Psoas muscle (tissue), 7 donors: ENCODE measurements at regions not wholly inside any gene's neighbourhood (a gene's known extent, or its start where the extent isn't known, plus 50 kb on each side); places are given as distances from the start of the nearest gene placed in this dataset.

Source experiments
- ATAC-seq, 4 donors: fragments of 200-7000 bp; cut with Tn5 transposase; one replicate each; pipeline ENCODE4 v1.9.1; 2020; ENCODE audit warnings: moderate library complexity in 3 of 4, mild to moderate bottlenecking in 2 of 4
- DNase-seq, 2 donors: peaks; one replicate each; pipeline ENCODE4 v3.0.0-alpha.2; 2020
- H3K27ac ChIP-seq: fragments of 200-600 bp; one replicate; pipeline ENCODE4 v1.8.0; 2022
- H3K27me3 ChIP-seq, 3 donors: fragments of 200-600 bp in 1 of 3; one replicate each; pipeline versions ENCODE4 v1.6.1 to v1.8.0; 2013 to 2022; ENCODE audit warnings: low read length in 2 of 3, mild to moderate bottlenecking in 2 of 3, moderate library complexity in 1 of 3; ENCODE audit not compliant: insufficient read depth in 3 of 3
- H3K36me3 ChIP-seq, 2 donors: fragments of 200-600 bp in 1 of 2; one replicate each; pipeline versions ENCODE4 v1.6.1 to v1.8.0; 2013 to 2022; ENCODE audit warnings: low read depth in 1 of 2, mild to moderate bottlenecking in 1 of 2, moderate library complexity in 1 of 2; ENCODE audit not compliant: insufficient read depth in 1 of 2
- H3K4me1 ChIP-seq: fragments of 200-600 bp; one replicate; pipeline ENCODE4 v1.8.0; 2022
- H3K4me3 ChIP-seq: fragments of 200-600 bp; one replicate; pipeline ENCODE4 v1.8.0; 2022; ENCODE audit warnings: mild to moderate bottlenecking
- H3K9me3 ChIP-seq: fragments of 200-600 bp; one replicate; pipeline ENCODE4 v1.8.0; 2022
- WGBS, 3 donors: extraction: QIAGEN DNeasy Blood & Tissue Kit; methylation state at CpG; one replicate each; pipeline versions ENCODE4 v1.1.6 to v1.1.7; 2013; 5-methylcytosine and 5-hydroxymethylcytosine counted together
- intact Hi-C, 2 donors: fragments of 100-400 bp; cut with DNase I; formaldehyde crosslinking; loops; one replicate each; pipeline versions ENCODE4 v1.11.0 to v1.14.2; 2022
- TF ChIP-seq, protein P1 (sequence below): fragments of 200-600 bp; IDR thresholded peaks from one replicate; pipeline ENCODE4 v1.8.0; 2022; ENCODE audit warnings: antibody characterized with exemption
- donor health status: healthy with polysubstance abuse.
- donor health status: DM: no; HTN: no; CAD: no; lungs with moderate emphysema.
- donor health status: Bipolar disorder and iron deficiency.
- donor health status: healthy.
- donor health status: DM: yes; HTN: yes; CAD: no.
- donor health status: DM: no; HTN: no; CAD: no.
- donor health status: DM: yes; HTN: yes; CAD: no.

GRCh38 chr1:67599085-67599484 is 85.9 kb upstream of the GADD45A start:
- intact Hi-C loops = no loop called here
- no peak for DNase-seq
- Histone ChIP-seq H3K9me3 (no peaks in the 10 kb centered on the region), H3K36me3 (no peaks in the 10 kb centered on the region), H3K27ac (no peak overlapping the region), H3K4me3 (no peak overlapping the region), H3K4me1 (no peaks in the 10 kb centered on the region), H3K27me3 (peaks cover 0 to 2% (median 0%) of the 10 kb centered on the region in 3 donors)
- WGBS, 3 donors = 22 to 28% (median 27%) methylated on average over 1 of the region's 1 CpG
- ATAC-seq = peak in 3 of 4 donors; percentile 39 to 44 (median 44)
- TF ChIP-seq, protein P1, sequence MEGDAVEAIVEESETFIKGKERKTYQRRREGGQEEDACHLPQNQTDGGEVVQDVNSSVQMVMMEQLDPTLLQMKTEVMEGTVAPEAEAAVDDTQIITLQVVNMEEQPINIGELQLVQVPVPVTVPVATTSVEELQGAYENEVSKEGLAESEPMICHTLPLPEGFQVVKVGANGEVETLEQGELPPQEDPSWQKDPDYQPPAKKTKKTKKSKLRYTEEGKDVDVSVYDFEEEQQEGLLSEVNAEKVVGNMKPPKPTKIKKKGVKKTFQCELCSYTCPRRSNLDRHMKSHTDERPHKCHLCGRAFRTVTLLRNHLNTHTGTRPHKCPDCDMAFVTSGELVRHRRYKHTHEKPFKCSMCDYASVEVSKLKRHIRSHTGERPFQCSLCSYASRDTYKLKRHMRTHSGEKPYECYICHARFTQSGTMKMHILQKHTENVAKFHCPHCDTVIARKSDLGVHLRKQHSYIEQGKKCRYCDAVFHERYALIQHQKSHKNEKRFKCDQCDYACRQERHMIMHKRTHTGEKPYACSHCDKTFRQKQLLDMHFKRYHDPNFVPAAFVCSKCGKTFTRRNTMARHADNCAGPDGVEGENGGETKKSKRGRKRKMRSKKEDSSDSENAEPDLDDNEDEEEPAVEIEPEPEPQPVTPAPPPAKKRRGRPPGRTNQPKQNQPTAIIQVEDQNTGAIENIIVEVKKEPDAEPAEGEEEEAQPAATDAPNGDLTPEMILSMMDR = no peak

DNA sequence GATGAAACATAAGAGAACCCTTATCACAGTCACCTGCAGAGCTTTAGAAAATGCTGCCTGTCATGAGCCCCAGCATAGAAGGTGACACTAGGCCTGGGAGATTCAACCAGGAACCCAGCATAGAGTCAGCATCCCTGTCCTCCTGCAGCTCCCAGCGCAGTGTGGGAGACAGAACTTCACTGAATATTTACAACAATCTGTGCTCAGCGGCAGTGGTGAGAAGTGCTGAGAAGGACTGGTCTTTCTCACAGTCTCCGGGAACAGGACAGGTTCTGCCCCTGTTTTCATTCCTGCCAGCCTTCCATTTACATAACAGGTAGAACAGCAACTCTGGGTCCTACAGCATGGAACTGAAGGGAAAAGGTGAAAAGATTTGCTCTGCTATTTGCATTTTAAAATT is 83.5 kb upstream of the GADD45A start:
- no peak overlapping the region for H3K27ac ChIP-seq
- 90 to 95% (median 92%) methylated on average over 3 of the region's 3 CpGs for WGBS, 3 donors
- no peak for DNase-seq
- TF ChIP-seq, protein P1 = no peak
- peaks cover 0 to 2% (median 0%) of the 10 kb centered on the region in 3 donors for H3K27me3 ChIP-seq
- H3K9me3 ChIP-seq = no peaks in the 10 kb centered on the region
- intact Hi-C loops = no loop called here
- no peaks in the 10 kb centered on the region for H3K4me1 ChIP-seq
- no peak overlapping the region for H3K4me3 ChIP-seq
- ATAC-seq = no peak
- no peaks in the 10 kb centered on the region for H3K36me3 ChIP-seq

GRCh38 chr1:67601955-67602354 is 83.0 kb upstream of the GADD45A start:
- no peak overlapping the region for H3K27ac ChIP-seq
- ATAC-seq = no peak

DNA sequence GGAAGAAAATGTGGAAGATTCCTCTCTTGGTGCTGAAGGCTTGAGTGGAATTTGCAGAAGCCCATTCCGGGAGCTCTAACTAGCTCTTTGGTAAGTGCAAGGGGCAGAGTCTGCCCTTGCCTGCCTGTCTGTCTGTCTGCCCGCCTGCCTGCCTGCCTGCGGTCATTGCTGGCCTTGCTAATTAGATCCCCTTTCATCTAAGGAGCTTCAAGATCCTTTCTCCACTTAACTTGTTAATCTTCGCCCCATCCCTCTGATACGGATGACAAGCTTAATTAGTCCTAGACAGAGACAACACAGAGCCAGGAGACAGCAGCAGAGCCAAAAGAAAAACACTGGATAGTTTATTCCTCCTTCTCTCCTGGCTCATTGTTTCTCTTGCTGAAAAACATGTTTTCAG is 80.2 kb upstream of the GADD45A start:
- no peak overlapping the region for H3K27ac ChIP-seq
- H3K27me3 ChIP-seq = no peaks in the 10 kb centered on the region
- no peaks in the 10 kb centered on the region for H3K36me3 ChIP-seq
- no peaks in the 10 kb centered on the region for H3K9me3 ChIP-seq
- no peaks in the 10 kb centered on the region for H3K4me1 ChIP-seq
- ATAC-seq (no peak), DNase-seq (no peak)
- intact Hi-C loops = no loop called here
- TF ChIP-seq, protein P1 = no peak
- H3K4me3 ChIP-seq = no peak overlapping the region
- 66 to 70% (median 69%) methylated on average over 5 of the region's 5 CpGs for WGBS, 3 donors

More at GRCh38 chr1:67601955-67602354, 83.0 kb upstream of the GADD45A start:
- no peaks in the 10 kb centered on the region for H3K4me1 ChIP-seq
- no peak for DNase-seq
- H3K27me3 ChIP-seq = peaks cover 0 to 2% (median 0%) of the 10 kb centered on the region in 3 donors
- TF ChIP-seq, protein P1 = no peak
- no peaks in the 10 kb centered on the region for H3K9me3 ChIP-seq
- 86 to 95% (median 87%) methylated on average over 2 of the region's 2 CpGs for WGBS, 3 donors
- intact Hi-C loops = no loop called here
- H3K4me3 ChIP-seq = no peak overlapping the region
- no peaks in the 10 kb centered on the region for H3K36me3 ChIP-seq

DNA sequence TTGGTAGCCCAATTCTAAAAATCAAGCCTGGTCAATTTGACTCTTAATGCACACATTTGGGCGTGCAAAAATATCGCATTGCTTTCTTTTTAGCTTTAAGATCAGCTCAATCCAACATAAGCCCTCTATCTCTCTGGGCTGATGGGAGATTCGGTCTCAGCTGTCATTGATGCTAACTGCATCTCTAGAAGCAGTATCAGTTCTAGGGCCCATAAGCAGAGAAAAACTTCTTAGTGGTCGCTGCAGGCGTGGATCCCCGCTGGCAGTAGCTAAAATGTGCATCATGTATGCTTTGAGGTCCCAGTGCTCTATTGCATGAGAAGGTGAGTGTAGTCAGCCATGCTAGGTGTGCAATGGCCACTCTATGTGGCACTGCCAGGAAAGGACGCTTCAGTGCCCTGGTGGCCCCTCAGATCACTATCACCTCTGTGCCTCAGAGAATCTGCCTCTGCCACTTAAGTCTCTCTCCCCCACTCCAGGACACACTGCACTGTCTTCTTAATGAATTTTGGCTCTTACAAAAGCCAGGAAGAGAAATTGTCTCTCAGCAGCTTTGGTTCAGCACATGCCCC is 79.7 kb upstream of the GADD45A start:
- intact Hi-C loops = no loop called here
- Histone ChIP-seq H3K4me3 (no peak overlapping the region), H3K27me3 (no peaks in the 10 kb centered on the region), H3K36me3 (no peaks in the 10 kb centered on the region), H3K27ac (no peak overlapping the region), H3K9me3 (no peaks in the 10 kb centered on the region), H3K4me1 (no peaks in the 10 kb centered on the region)
- DNase-seq (no peak), ATAC-seq (no peak)
- TF ChIP-seq, protein P1 = no peak
- WGBS, 3 donors = 85 to 91% (median 86%) methylated on average over 7 of the region's 7 CpGs
